Esophagus muscularis mucosa (tissue), 4 donors: ENCODE measurements at regions not wholly inside any gene's neighbourhood (a gene's known extent, or its start where the extent isn't known, plus 50 kb on each side); places are given as distances from the start of the nearest gene placed in this dataset.
A peak's percentile ranks its signal among the peaks of the same experiment; 100 is the strongest.

Experiments
- DNase-seq: peaks from one replicate; pipeline ENCODE4 v3.0.0-alpha.2; 2017; ENCODE audit errors: extremely low spot score
- H3K27ac ChIP-seq, 4 donors: fragments of 200-600 bp; sonication (generic); replicated peaks in 1 of 4; 1 replicate in 3 of 4; 2 replicates in 1 of 4; pipeline ENCODE4 v1.5.1; 2016 to 2019; ENCODE audit warnings: mild to moderate bottlenecking in 1 of 4
- H3K27me3 ChIP-seq, 4 donors: fragments of 200-600 bp; sonication (generic); one replicate each; pipeline versions ENCODE4 v1.5.1 to v1.6.0; 2016 to 2019
- H3K36me3 ChIP-seq, 4 donors: fragments of 200-600 bp; sonication (generic); one replicate each; pipeline ENCODE4 v1.5.1; 2016 to 2019
- H3K4me1 ChIP-seq, 4 donors: fragments of 200-600 bp; sonication (generic); one replicate each; pipeline ENCODE4 v1.5.1; 2016 to 2019
- H3K4me3 ChIP-seq, 4 donors: fragments of 200-600 bp; sonication (generic); 1 replicate in 2 of 4; 2 replicates in 2 of 4; pipeline ENCODE4 v1.5.1; 2016 to 2019; ENCODE audit warnings: mild to moderate bottlenecking in 4 of 4, moderate library complexity in 1 of 4
- H3K9me3 ChIP-seq, 4 donors: fragments of 200-600 bp; sonication (generic); 1 replicate in 3 of 4; 2 replicates in 1 of 4; pipeline ENCODE4 v1.5.1; 2016 to 2019
- EP300 ChIP-seq: sonication (generic); formaldehyde crosslinking; IDR thresholded peaks from one replicate; pipeline ENCODE4 v1.6.1; 2017; ENCODE audit warnings: antibody characterized with exemption
- POLR2A ChIP-seq: fragments of 450-650 bp; IDR thresholded peaks from one replicate; pipeline ENCODE4 v1.6.1; 2017; ENCODE audit warnings: antibody characterized with exemption, moderate library complexity, mild to moderate bottlenecking, low read depth
- POLR2AphosphoS5 ChIP-seq, 2 donors: sonication (generic); formaldehyde crosslinking; IDR thresholded peaks; one replicate each; pipeline ENCODE4 v1.6.1; 2017; ENCODE audit warnings: antibody characterized with exemption in 2 of 2
- WGBS: methylation state at CpG from one replicate; pipeline ENCODE4 v1.1.5; 2018; 5-methylcytosine and 5-hydroxymethylcytosine counted together
- intact Hi-C: fragments of 100-400 bp; cut with DNase I; formaldehyde crosslinking; loops from one replicate; pipeline ENCODE4 v1.15.1; 2023
- TF ChIP-seq, protein P1 (sequence below), 3 experiments: fragments of 200-600 bp in 2 of 3; fragments of 450-650 bp in 1 of 3; sonication (generic) in 2 of 3; IDR thresholded peaks; one replicate each; pipeline ENCODE4 v1.5.1; 2017 to 2019; ENCODE audit warnings: antibody characterized with exemption in 3 of 3, mild to moderate bottlenecking in 2 of 3, moderate library complexity in 1 of 3

DNA sequence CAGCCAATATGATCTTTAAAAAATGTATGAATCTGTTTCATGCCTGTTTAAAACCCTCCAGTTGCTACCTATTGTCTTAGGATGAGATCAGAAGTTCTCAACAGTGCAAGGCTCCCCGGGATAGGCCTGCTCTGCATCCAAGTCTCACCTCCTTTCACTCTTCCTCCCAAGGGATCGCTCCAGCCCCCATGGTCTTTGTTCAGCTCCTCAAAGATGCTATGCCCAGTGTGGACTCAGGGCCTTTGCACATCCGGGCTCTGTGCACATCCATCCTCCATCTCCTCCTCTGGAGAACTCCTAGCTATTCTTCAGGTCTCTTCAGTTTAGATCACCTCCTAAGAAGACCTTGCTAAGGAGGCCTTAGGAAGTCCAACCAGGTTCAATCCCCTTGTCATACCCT lies 82.7 kb upstream of the LEP start:
- peaks cover 0 to 58% (median 2%) of the 10 kb centered on the region in 4 donors for H3K27me3 ChIP-seq
- DNase-seq = no peak
- WGBS = 85% methylated on average over 3 of the region's 3 CpGs
- no peaks in the 10 kb centered on the region for H3K4me1 ChIP-seq
- H3K27ac ChIP-seq = no peak overlapping the region
- TF ChIP-seq EP300 (no peak), POLR2A (no peak), POLR2AphosphoS5 (IDR thresholded peaks at IDR 0.05) (no peak)
- TF ChIP-seq, protein P1, sequence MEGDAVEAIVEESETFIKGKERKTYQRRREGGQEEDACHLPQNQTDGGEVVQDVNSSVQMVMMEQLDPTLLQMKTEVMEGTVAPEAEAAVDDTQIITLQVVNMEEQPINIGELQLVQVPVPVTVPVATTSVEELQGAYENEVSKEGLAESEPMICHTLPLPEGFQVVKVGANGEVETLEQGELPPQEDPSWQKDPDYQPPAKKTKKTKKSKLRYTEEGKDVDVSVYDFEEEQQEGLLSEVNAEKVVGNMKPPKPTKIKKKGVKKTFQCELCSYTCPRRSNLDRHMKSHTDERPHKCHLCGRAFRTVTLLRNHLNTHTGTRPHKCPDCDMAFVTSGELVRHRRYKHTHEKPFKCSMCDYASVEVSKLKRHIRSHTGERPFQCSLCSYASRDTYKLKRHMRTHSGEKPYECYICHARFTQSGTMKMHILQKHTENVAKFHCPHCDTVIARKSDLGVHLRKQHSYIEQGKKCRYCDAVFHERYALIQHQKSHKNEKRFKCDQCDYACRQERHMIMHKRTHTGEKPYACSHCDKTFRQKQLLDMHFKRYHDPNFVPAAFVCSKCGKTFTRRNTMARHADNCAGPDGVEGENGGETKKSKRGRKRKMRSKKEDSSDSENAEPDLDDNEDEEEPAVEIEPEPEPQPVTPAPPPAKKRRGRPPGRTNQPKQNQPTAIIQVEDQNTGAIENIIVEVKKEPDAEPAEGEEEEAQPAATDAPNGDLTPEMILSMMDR (IDR thresholded peaks at IDR 0.05) = no peak
- no peaks in the 10 kb centered on the region for H3K9me3 ChIP-seq
- intact Hi-C loops = no loop called here
- no peaks in the 10 kb centered on the region for H3K36me3 ChIP-seq
- no peak overlapping the region for H3K4me3 ChIP-seq

DNA sequence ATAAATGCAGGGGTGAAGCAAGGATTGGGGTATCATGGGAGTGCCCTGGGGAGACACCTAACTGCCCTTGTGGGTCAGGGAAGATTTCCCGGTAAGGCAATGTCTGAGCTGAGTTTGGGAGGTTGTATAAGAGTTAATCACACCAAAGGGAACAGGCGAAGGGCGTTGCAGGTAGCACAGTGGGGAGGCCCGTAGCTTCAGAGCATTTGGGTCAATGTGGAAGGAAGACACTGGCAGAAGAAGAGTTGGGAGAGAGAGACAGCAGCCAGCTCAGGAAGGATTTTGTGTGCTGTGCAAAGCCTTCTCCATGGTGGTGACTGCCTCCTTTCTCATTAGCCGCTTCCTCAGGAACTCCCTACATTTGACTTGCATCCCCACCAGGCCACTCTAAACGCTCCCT lies 80.8 kb upstream of the LEP start:
- Histone ChIP-seq H3K4me3 (no peak overlapping the region), H3K9me3 (no peaks in the 10 kb centered on the region), H3K27me3 (peaks cover 0 to 77% (median 14%) of the 10 kb centered on the region in 4 donors), H3K36me3 (no peaks in the 10 kb centered on the region), H3K4me1 (no peaks in the 10 kb centered on the region), H3K27ac (no peak overlapping the region)
- WGBS = 69% methylated on average over 6 of the region's 6 CpGs
- intact Hi-C loops = no loop called here
- no peak for TF ChIP-seq EP300
- TF ChIP-seq, protein P1 (IDR thresholded peaks at IDR 0.05) = no peak
- TF ChIP-seq POLR2AphosphoS5 (IDR thresholded peaks at IDR 0.05) = no peak
- no peak for TF ChIP-seq POLR2A
- DNase-seq = no peak

DNA sequence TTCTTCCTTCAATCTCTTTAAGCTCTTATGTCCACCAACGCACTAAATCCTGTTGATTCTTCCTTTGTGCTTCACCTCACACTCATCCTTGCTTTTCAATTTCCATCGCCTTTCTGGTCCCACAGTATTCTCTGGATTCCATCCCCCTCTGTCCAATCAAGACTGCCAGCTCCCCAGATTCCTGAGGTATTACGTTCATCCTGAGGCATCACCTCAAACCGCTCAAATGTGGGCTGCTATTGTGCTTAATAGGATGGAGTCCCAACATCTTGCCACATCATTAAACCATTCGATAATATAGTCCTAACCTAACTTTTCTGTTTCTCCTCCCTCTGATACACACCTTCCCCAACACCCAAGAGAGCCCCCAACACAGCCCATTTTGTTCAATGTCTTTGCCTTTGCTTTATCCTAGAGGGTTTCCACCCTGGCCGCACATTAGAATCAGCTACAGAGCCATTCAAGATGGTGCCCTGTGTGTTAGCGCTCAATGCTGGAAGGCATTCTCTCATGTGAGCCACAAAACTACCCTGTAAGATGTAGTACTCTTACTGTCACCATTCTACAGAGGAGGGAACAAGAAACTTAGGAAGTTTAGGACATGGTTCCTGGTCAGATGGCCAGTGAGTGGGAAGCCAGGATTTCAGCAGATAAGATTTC lies 79.5 kb upstream of the LEP start:
- DNase-seq = peak; percentile 62
- Histone ChIP-seq H3K36me3 (no peaks in the 10 kb centered on the region), H3K27me3 (peaks cover 0 to 90% (median 26%) of the 10 kb centered on the region in 4 donors), H3K4me3 (no peak overlapping the region), H3K4me1 (peaks cover 5 to 9% (median 6%) of the 10 kb centered on the region in 4 donors), H3K27ac (no peak overlapping the region), H3K9me3 (no peaks in the 10 kb centered on the region)
- 90% methylated on average over 7 of the region's 7 CpGs for WGBS
- intact Hi-C loops = no loop called here
- TF ChIP-seq EP300 (no peak), POLR2A (no peak), POLR2AphosphoS5 (IDR thresholded peaks at IDR 0.05) (no peak)
- TF ChIP-seq, protein P1 (IDR thresholded peaks at IDR 0.05) = no peak

- peaks cover 0 to 94% (median 37%) of the 10 kb centered on the region in 4 donors for H3K27me3 ChIP-seq
- TF ChIP-seq, protein P1 (IDR thresholded peaks at IDR 0.05) = no peak
- TF ChIP-seq POLR2AphosphoS5 (IDR thresholded peaks at IDR 0.05) (no peak), EP300 (no peak), POLR2A (no peak)
- H3K4me1 ChIP-seq = peaks cover 13 to 20% (median 17%) of the 10 kb centered on the region in 4 donors
- intact Hi-C loops = no loop called here
- no peak overlapping the region for H3K27ac ChIP-seq
- no peak for DNase-seq
- H3K36me3 ChIP-seq = no peaks in the 10 kb centered on the region
- no peaks in the 10 kb centered on the region for H3K9me3 ChIP-seq
- WGBS = 82% methylated on average over 2 of the region's 2 CpGs
- no peak overlapping the region for H3K4me3 ChIP-seq
Observed at GRCh38 chr7:128162666-128163065, 78.4 kb upstream of the LEP start.

- Histone ChIP-seq H3K27ac (no peak overlapping the region), H3K36me3 (no peaks in the 10 kb centered on the region), H3K4me3 (no peak overlapping the region), H3K27me3 (peaks cover 0 to 94% (median 45%) of the 10 kb centered on the region in 4 donors), H3K9me3 (no peaks in the 10 kb centered on the region), H3K4me1 (peaks cover 17 to 28% (median 25%) of the 10 kb centered on the region in 4 donors)
- intact Hi-C loops = no loop called here
- no peak for TF ChIP-seq EP300
- TF ChIP-seq, protein P1 (IDR thresholded peaks at IDR 0.05) = no peak
- TF ChIP-seq POLR2A = no peak
- no peak for TF ChIP-seq POLR2AphosphoS5 (IDR thresholded peaks at IDR 0.05)
- no peak for DNase-seq
- WGBS = 100% methylated on average over 2 of the region's 2 CpGs
Observed at GRCh38 chr7:128163473-128163872, 77.6 kb upstream of the LEP start.
